Fibroblast of lung (primary cell): ENCODE measurements at regions not wholly inside any gene's neighbourhood (a gene's known extent, or its start where the extent isn't known, plus 50 kb on each side); places are given as distances from the start of the nearest gene placed in this dataset.

Experiments used
- DNase-seq, 2 donors: peaks; one replicate each; pipeline versions ENCODE4 v3.0.0 to v3.0.0-alpha.2; 2010; ENCODE audit warnings: low read depth in 2 of 2
- H2AFZ ChIP-seq: 2 replicates; pipeline ENCODE4 v1.5.1; 2012; ENCODE audit warnings: low read length, control low read depth, inconsistent platforms
- H3K27ac ChIP-seq: 2 replicates; pipeline ENCODE4 v1.5.1; 2011; ENCODE audit warnings: low read length, control low read depth; ENCODE audit not compliant: insufficient read depth
- H3K27me3 ChIP-seq: 2 replicates; pipeline ENCODE4 v1.5.1; 2011; ENCODE audit warnings: mild to moderate bottlenecking, low read length; ENCODE audit not compliant: control insufficient read depth, insufficient read depth
- H3K36me3 ChIP-seq: 2 replicates; pipeline ENCODE4 v1.5.1; 2011; ENCODE audit warnings: low read length; ENCODE audit not compliant: control insufficient read depth, insufficient read depth
- H3K4me1 ChIP-seq: 2 replicates; pipeline ENCODE4 v1.5.1; 2011; ENCODE audit warnings: low read length; ENCODE audit not compliant: control insufficient read depth, insufficient read depth; ENCODE audit errors: extremely low read depth
- H3K4me2 ChIP-seq: 2 replicates; pipeline ENCODE4 v1.5.1; 2011; ENCODE audit warnings: low read length, control low read depth; ENCODE audit not compliant: insufficient read depth; ENCODE audit errors: extremely low read depth
- H3K4me3 ChIP-seq, 4 experiments: fragments of 200-600 bp in 1 of 4; sonication (generic) in 1 of 4; replicated peaks in 1 of 4; 2 replicates each; pipeline ENCODE4 v1.5.1; 2011 to 2016; ENCODE audit warnings: low read length in 4 of 4, low read depth in 3 of 4, mild to moderate bottlenecking in 3 of 4, control low read depth in 2 of 4, inconsistent platforms in 1 of 4, mixed read lengths in 1 of 4; ENCODE audit not compliant: insufficient read depth in 1 of 4; ENCODE audit errors: control extremely low read depth in 1 of 4
- H3K79me2 ChIP-seq: 2 replicates; pipeline ENCODE4 v1.5.1; 2012; ENCODE audit warnings: mild to moderate bottlenecking, low read length, inconsistent platforms; ENCODE audit not compliant: control insufficient read depth, insufficient read depth
- H3K9ac ChIP-seq: 2 replicates; pipeline ENCODE4 v1.5.1; 2011; ENCODE audit warnings: mild to moderate bottlenecking, low read length, control low read depth; ENCODE audit not compliant: insufficient read depth
- H3K9me3 ChIP-seq: 2 replicates; pipeline ENCODE4 v1.5.1; 2012; ENCODE audit warnings: low read depth, low read length; ENCODE audit not compliant: control insufficient read depth, insufficient read depth
- H4K20me1 ChIP-seq: 2 replicates; pipeline ENCODE4 v1.5.1; 2011; ENCODE audit warnings: low read length; ENCODE audit not compliant: control insufficient read depth, insufficient read depth; ENCODE audit errors: extremely low read depth
- CTCF ChIP-seq, 2 donors: IDR thresholded peaks in 1 of 2; conservative IDR thresholded peaks in 1 of 2; 1 replicate in 1 of 2; 2 replicates in 1 of 2; pipeline ENCODE4 v1.5.1; 2011 to 2012; ENCODE audit warnings: low read length in 2 of 2, control low read depth in 1 of 2, inconsistent platforms in 1 of 2, low read depth in 1 of 2, mild to moderate bottlenecking in 1 of 2
- EZH2 ChIP-seq: IDR thresholded peaks from 2 replicates; pipeline ENCODE4 v1.5.1; 2012; ENCODE audit warnings: low read length, control low read depth, mild to moderate bottlenecking; ENCODE audit errors: missing control alignments

GRCh38 chr3:18132991-18133390 is 292.1 kb downstream of the SATB1 start:
- no peaks in the 10 kb centered on the region for H4K20me1 ChIP-seq
- H3K27ac ChIP-seq: no peak overlapping the region
- H3K9me3 ChIP-seq: no peaks in the 10 kb centered on the region
- no peak overlapping the region for H2AFZ ChIP-seq
- TF ChIP-seq EZH2 (no peak), CTCF (conservative IDR thresholded peaks at IDR 0.05 in 1 of 2, IDR thresholded peaks at IDR 0.05 in 1 of 2; ENCODE audit: low read depth in 1 of 2, low read length in 2 of 2) (no peak)
- no peaks in the 10 kb centered on the region for H3K27me3 ChIP-seq
- H3K9ac ChIP-seq: no peak overlapping the region
- H3K79me2 ChIP-seq: no peaks in the 10 kb centered on the region
- DNase-seq: no peak
- no peak overlapping the region for H3K4me3 ChIP-seq
- no peaks in the 10 kb centered on the region for H3K4me1 ChIP-seq
- H3K4me2 ChIP-seq: no peak overlapping the region
- no peaks in the 10 kb centered on the region for H3K36me3 ChIP-seq

- Histone ChIP-seq H3K27me3 (no peaks in the 10 kb centered on the region), H3K4me2 (no peak overlapping the region), H3K27ac (no peak overlapping the region), H2AFZ (no peak overlapping the region), H4K20me1 (no peaks in the 10 kb centered on the region), H3K79me2 (no peaks in the 10 kb centered on the region), H3K4me3 (no peak overlapping the region), H3K36me3 (no peaks in the 10 kb centered on the region), H3K9ac (no peak overlapping the region), H3K9me3 (no peaks in the 10 kb centered on the region), H3K4me1 (no peaks in the 10 kb centered on the region)
- no peak for DNase-seq
- no peak for TF ChIP-seq EZH2
- no peak for TF ChIP-seq CTCF (conservative IDR thresholded peaks at IDR 0.05 in 1 of 2, IDR thresholded peaks at IDR 0.05 in 1 of 2; ENCODE audit: low read depth in 1 of 2, low read length in 2 of 2)
Measured at GRCh38 chr3:18127859-18128681, 297.1 kb downstream of the SATB1 start.

- no peaks in the 10 kb centered on the region for H3K36me3 ChIP-seq
- H2AFZ ChIP-seq: no peak overlapping the region
- H3K79me2 ChIP-seq: no peaks in the 10 kb centered on the region
- H3K9me3 ChIP-seq: no peaks in the 10 kb centered on the region
- TF ChIP-seq CTCF (conservative IDR thresholded peaks at IDR 0.05 in 1 of 2, IDR thresholded peaks at IDR 0.05 in 1 of 2; ENCODE audit: low read depth in 1 of 2, low read length in 2 of 2): no peak
- H3K27ac ChIP-seq: no peak overlapping the region
- no peaks in the 10 kb centered on the region for H3K4me1 ChIP-seq
- DNase-seq: no peak
- H3K9ac ChIP-seq: no peak overlapping the region
- H3K4me3 ChIP-seq: no peak overlapping the region
- H3K4me2 ChIP-seq: no peak overlapping the region
- H3K27me3 ChIP-seq: no peaks in the 10 kb centered on the region
- H4K20me1 ChIP-seq: no peaks in the 10 kb centered on the region
Measured at GRCh38 chr3:18127174-18127858, 297.8 kb downstream of the SATB1 start.
